Activated naive CD4-positive, alpha-beta T cell treated with anti-CD3 and anti-CD28 coated beads for 36 hours (primary cell): ENCODE measurements at regions not wholly inside any gene's neighbourhood (a gene's known extent, or its start where the extent isn't known, plus 50 kb on each side); places are given as distances from the start of the nearest gene placed in this dataset.
"Not testable (repeated sequence)": the region's sequence is repeated elsewhere in the genome, so short reads cannot be mapped to it uniquely, and the experiment has no call there.

ENCODE experiments used
- CTCF ChIA-PET: fragments of 350-600 bp; sonication (Branson Sonifier 250); formaldehyde crosslinking; loops from one replicate; lab custom pipeline; 2021; ENCODE audit warnings: antibody characterized with exemption; lab: Charles Lee
- DNase-seq: peaks from one replicate; pipeline ENCODE4 v3.0.0-alpha.2; 2020
- H3K27ac Mint-ChIP-seq: one replicate; pipeline ENCODE4 v1.8.0; 2021; ENCODE audit warnings: mild to moderate bottlenecking, mixed read lengths
- H3K27me3 Mint-ChIP-seq: one replicate; pipeline ENCODE4 v1.8.0; 2021; ENCODE audit warnings: low read depth, mixed read lengths
- H3K36me3 Mint-ChIP-seq: one replicate; pipeline ENCODE4 v1.8.0; 2021; ENCODE audit warnings: low read depth, mixed read lengths
- H3K4me1 Mint-ChIP-seq: one replicate; pipeline ENCODE4 v1.8.0; 2021; ENCODE audit warnings: low read depth, mixed read lengths
- H3K4me3 Mint-ChIP-seq: one replicate; pipeline ENCODE4 v1.8.0; 2021; ENCODE audit warnings: mild to moderate bottlenecking, moderate library complexity, mixed read lengths
- H3K9me3 Mint-ChIP-seq: one replicate; pipeline ENCODE4 v1.8.0; 2021; ENCODE audit warnings: mixed read lengths
- intact Hi-C: fragments of 100-400 bp; cut with micrococcal nuclease; formaldehyde crosslinking; loops from one replicate; pipeline ENCODE4 v1.15.1; 2023

DNA sequence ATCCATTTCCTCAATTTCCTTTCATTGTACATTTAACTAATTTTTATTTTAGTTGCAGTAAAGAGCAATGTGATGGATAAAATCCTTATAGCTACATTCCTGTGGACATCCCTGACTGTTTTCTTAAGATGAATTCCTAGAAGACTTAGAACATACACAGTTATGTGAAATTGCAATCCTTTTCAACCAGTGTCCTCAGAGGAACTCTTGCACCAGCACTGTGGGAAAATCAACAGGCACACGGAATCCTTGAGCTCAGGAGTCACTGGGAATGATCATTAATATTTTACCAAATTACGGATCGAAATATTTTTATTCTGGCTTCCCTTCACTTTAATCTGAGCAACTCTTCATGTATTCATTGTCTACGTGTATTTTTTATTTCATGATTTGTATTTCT is 901.9 kb upstream of the WWC1 start:
- Mint-ChIP-seq H3K27ac (no peak overlapping the region), H3K4me3 (no peak overlapping the region), H3K9me3 (peaks cover 5% of the 10 kb centered on the region), H3K36me3 (no peaks in the 10 kb centered on the region), H3K27me3 (no peaks in the 10 kb centered on the region), H3K4me1 (no peaks in the 10 kb centered on the region)
- intact Hi-C loops = no loop called here
- CTCF ChIA-PET = no interaction called here
- no peak for DNase-seq

DNA sequence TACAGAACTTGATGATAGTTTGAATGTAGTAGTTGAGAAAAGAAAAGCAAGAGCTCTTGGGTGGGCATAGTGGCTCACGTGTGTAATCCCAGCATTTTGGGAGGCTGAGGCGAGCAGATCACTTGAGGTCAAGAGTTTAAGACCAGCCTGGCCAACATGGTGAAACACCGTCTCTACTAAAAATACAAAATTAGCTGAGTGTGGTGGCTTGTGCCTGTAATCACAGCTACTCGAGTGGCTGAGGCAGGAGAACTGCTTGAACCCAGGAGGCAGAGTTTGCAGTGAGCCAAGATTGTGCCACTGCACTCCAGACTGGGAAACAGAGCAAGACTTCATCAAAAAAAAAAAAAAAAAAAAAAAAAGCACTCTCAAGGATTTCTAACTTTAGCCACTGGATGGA is 900.2 kb upstream of the WWC1 start:
- H3K4me1 Mint-ChIP-seq, H3K36me3 Mint-ChIP-seq, H3K27ac Mint-ChIP-seq, H3K9me3 Mint-ChIP-seq, H3K27me3 Mint-ChIP-seq, DNase-seq, CTCF ChIA-PET, H3K4me3 Mint-ChIP-seq, intact Hi-C loops: not testable (repeated sequence)

DNA sequence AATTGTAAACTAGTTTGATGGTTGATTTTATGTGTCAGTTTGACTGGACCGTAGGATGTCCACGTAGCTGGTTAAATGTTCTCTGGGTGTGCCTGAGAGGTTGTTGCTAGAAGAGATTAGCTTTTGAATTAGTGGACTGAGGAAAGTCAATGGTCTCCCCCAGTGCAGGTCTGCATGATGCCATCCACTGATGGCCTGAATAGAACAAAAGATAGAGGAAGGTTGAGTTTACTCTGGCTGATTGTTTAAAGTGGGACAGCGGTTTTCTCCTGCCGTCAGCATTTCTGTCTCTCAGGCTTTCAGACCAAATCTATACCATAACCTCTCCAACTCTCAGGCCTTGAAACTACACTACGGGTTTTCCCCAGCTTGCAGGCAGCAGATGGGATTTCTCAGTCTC is 899.2 kb upstream of the WWC1 start:
- no peak for DNase-seq
- Mint-ChIP-seq H3K27ac (no peak overlapping the region), H3K4me3 (no peak overlapping the region), H3K9me3 (peaks cover 4% of the 10 kb centered on the region), H3K36me3 (no peaks in the 10 kb centered on the region), H3K4me1 (no peaks in the 10 kb centered on the region), H3K27me3 (no peaks in the 10 kb centered on the region)
- CTCF ChIA-PET = no interaction called here
- intact Hi-C loops = no loop called here

DNA sequence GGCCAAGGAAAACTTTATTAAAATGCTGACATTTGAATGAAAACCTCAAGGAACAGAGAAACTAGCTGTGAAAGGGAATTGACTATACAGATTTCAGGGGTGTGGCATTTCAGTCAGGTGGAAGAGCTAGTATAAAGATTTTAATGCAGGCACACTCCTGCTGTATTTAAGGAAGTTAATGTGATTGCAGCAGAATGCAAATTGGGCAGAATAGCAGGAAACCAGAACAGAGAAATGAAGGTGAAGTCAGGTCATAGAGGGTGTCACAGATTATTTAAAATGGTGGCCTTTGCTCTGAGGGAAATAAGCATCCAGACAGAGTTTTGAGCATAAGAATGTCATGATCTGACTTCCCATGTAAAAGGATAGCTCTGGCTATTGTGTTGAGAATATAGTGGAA is 898.1 kb upstream of the WWC1 start:
- H3K27me3 Mint-ChIP-seq = no peaks in the 10 kb centered on the region
- intact Hi-C loops = no loop called here
- H3K9me3 Mint-ChIP-seq = peaks cover 4% of the 10 kb centered on the region
- CTCF ChIA-PET = no interaction called here
- H3K36me3 Mint-ChIP-seq = no peaks in the 10 kb centered on the region
- H3K4me3 Mint-ChIP-seq = no peak overlapping the region
- no peaks in the 10 kb centered on the region for H3K4me1 Mint-ChIP-seq
- DNase-seq = no peak
- H3K27ac Mint-ChIP-seq = no peak overlapping the region

DNA sequence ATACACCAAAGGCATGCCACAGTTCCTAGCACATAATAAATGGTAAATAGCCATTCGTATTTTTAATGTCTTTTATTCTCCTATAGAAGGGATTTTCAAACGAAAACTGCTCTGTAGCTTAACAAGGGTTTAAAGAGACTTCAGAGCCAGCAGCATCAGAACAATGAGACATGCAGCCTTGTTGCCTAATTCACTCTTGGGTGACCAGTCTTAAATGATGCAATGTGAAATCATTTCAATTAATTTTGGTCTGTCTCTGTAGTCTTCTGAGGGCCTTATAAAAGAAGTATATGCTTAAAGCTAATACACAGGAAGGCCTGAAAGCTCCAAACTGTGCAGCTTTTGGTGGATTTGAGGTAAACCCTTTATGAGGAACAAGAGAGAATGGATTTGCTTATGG is 888.8 kb upstream of the WWC1 start:
- no peaks in the 10 kb centered on the region for H3K9me3 Mint-ChIP-seq
- H3K27me3 Mint-ChIP-seq = no peaks in the 10 kb centered on the region
- intact Hi-C loops = no loop called here
- CTCF ChIA-PET = no interaction called here
- no peak overlapping the region for H3K27ac Mint-ChIP-seq
- H3K4me3 Mint-ChIP-seq = no peak overlapping the region
- no peak for DNase-seq
- H3K4me1 Mint-ChIP-seq = no peaks in the 10 kb centered on the region
- H3K36me3 Mint-ChIP-seq = no peaks in the 10 kb centered on the region

DNA sequence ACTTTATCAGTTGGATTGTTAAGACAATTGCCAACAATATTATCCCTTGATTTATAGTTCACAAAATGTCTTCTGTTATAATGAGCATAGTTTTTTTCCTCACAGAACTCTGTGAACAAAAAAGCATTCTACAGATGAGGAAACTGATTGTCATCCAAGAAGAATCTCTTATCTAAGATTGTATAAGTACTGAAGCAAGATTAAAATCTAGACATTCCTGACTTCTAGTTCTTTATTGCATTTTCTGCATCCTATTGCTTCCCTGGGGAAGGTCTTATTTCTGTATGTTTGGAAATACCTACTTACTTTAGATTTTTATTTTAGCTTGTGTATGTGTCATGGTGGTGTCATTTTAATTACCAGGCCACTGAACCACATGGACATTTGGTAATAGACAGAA is 884.9 kb upstream of the WWC1 start:
- no peak for DNase-seq
- no peaks in the 10 kb centered on the region for H3K36me3 Mint-ChIP-seq
- no peaks in the 10 kb centered on the region for H3K4me1 Mint-ChIP-seq
- intact Hi-C loops = no loop called here
- H3K27me3 Mint-ChIP-seq = no peaks in the 10 kb centered on the region
- H3K27ac Mint-ChIP-seq = no peak overlapping the region
- H3K4me3 Mint-ChIP-seq = no peak overlapping the region
- no peaks in the 10 kb centered on the region for H3K9me3 Mint-ChIP-seq
- CTCF ChIA-PET = no interaction called here

DNA sequence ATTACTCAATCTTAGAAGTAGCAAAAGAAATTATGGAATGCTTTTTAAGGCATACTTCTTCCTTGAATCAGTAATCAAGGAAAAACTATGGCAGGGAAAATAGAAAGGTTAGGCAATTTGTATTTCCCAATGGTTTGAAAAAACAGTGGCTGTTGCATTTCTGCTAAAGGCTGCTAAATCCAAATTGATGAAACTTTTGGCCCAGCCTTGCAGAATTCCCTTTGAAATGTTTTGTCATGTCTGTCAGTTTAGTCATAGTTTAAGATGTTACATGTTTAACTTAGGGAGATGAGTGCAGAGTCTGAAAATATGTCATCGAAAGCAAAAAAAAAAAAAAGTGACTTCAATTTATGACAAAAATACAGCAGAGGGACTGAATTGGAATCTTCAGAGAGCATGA is 878.9 kb upstream of the WWC1 start:
- intact Hi-C loops = no loop called here
- Mint-ChIP-seq H3K27ac (no peak overlapping the region), H3K4me3 (no peak overlapping the region), H3K9me3 (peaks cover 5% of the 10 kb centered on the region), H3K27me3 (no peaks in the 10 kb centered on the region), H3K36me3 (no peaks in the 10 kb centered on the region), H3K4me1 (no peaks in the 10 kb centered on the region)
- CTCF ChIA-PET = no interaction called here
- DNase-seq = no peak

DNA sequence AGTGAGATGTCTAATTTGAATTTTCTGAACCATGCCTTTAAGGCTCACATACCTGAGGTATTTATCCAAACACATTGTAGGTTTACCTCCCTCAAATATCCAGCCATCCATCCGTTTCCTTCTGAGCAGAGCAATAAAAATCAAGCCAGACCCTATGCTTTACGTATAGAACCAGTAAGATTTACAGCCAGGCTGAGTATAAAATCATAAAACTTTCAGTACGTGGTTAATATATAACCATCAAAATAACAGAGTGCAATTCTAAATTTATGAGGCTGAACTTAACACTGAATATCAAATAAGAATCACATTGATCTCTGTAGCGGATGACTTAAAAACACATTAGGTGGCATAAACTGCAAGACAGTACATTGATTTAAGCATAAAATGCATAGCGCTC is 877.9 kb upstream of the WWC1 start:
- CTCF ChIA-PET = no interaction called here
- Mint-ChIP-seq H3K27me3 (no peaks in the 10 kb centered on the region), H3K9me3 (peaks cover 5% of the 10 kb centered on the region), H3K4me3 (no peak overlapping the region), H3K27ac (no peak overlapping the region), H3K36me3 (no peaks in the 10 kb centered on the region), H3K4me1 (no peaks in the 10 kb centered on the region)
- intact Hi-C loops = no loop called here
- no peak for DNase-seq

DNA sequence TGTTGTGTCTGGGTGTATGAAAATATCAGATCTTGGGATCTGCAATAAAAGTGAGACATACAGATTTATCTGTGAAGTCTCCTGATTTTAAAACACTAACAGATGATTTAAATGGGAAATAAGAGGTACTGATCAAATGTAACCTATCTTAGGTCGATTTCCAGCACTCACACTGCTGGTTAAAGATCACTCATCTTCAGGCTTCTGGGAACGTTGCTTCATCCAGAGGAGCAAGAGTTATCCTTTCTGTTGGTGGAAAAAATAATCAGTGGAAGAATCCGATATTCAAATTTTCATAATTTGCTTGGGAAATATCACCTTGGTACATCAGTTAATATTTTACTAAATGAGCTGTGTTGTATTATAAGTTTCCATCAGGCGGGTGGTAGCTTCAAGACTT is 876.8 kb upstream of the WWC1 start:
- Mint-ChIP-seq H3K36me3 (no peaks in the 10 kb centered on the region), H3K9me3 (peaks cover 5% of the 10 kb centered on the region), H3K27me3 (no peaks in the 10 kb centered on the region), H3K27ac (no peak overlapping the region), H3K4me1 (no peaks in the 10 kb centered on the region), H3K4me3 (no peak overlapping the region)
- intact Hi-C loops = no loop called here
- CTCF ChIA-PET = no interaction called here
- no peak for DNase-seq

DNA sequence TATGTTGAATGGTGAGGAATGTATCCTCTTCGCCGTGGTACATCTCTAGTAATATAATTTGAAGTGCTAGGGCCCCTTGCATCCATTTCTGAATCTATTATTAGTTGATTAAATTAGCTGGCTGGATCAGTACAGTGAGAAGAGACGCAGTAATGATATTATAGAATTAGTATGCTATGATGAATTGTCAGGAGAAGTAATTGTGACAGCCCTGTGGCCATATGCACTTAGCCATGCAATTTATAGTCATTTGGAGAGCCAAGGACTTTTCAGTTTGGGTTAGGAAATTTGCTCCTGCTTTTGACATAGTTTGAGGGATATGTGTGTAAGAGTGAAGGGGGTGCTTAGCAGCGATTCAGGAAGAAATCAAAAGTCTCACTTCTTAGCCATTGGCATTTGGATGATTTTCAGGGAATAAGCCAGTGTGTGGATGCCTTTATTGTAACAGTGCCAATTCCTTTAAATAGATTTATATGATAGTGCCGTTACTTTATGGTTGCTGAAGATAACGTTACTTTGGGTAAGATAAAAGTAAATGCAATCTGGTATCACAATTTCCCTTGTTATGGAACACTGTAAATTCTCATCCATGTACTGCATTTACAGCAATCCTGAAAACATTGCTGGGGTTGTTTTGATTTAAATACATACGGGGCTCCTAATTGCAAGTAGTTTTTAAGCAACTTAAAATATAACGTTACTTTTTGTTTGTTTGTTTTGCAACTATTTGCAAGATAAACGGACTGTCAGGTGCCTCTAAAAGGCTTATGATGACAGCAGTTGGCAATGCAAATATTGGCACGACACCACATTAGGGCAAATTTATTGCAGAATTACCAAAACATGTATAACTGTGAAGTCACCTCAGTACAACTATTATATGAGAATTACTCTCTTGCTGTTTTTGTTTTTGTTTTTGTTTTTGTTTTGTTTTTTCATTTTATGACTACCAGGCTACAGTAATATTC is 875.4 kb upstream of the WWC1 start:
- DNase-seq = no peak
- Mint-ChIP-seq H3K4me3 (no peak overlapping the region), H3K9me3 (peaks cover 5% of the 10 kb centered on the region), H3K27me3 (no peaks in the 10 kb centered on the region), H3K4me1 (no peaks in the 10 kb centered on the region), H3K36me3 (no peaks in the 10 kb centered on the region), H3K27ac (no peak overlapping the region)
- intact Hi-C loops = no loop called here
- CTCF ChIA-PET = no interaction called here

DNA sequence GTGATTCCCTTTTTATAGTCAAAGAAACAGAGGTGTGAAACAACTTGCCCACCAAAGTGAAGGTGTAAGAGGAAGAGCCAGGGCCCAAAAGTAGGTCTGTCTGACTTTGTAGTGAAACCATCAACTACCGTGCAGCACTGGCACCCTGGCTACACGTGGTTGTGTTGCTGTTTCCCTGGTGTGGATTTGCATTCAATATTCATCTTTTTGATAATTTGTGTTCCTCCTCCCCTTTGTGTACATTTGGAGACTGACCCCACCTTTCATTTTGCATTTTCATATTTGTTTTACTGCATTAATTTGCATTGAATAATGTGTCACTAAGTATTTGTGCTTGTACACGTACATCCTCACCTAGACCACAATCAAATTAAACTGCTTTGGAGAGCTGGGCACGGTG is 873.8 kb upstream of the WWC1 start:
- H3K36me3 Mint-ChIP-seq = no peaks in the 10 kb centered on the region
- CTCF ChIA-PET = no interaction called here

DNA sequence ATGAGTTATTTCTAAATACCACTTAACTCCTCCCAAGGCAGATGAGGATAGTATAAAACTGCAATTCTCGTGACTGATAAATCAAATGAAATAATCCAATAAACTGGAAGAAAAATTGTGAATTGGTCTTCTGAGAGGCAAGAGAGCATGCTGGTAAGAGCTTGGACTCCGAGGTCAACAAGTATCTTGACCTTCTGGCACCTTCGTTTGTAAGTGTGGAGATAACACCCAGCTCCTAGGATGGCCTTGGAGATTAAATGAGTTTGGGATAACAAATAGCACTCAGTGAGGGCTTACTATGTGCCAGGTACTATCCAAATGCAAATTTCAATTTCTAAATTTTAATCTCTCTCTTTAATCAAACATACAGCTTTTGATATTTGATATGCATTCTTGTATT is 866.3 kb upstream of the WWC1 start:
- Mint-ChIP-seq H3K4me3 (no peak overlapping the region), H3K9me3 (peaks cover 5% of the 10 kb centered on the region), H3K4me1 (no peaks in the 10 kb centered on the region), H3K36me3 (no peaks in the 10 kb centered on the region), H3K27me3 (no peaks in the 10 kb centered on the region), H3K27ac (no peak overlapping the region)
- no peak for DNase-seq
- CTCF ChIA-PET = interaction anchor here (0.9 kb wide), 1 partner anchor 24 kb away, joined by 3 read pairs; no protein-coding TSS in a partner anchor
- intact Hi-C loops = no loop called here

More for the DNA sequence above, 873.8 kb upstream of the WWC1 start:
- Mint-ChIP-seq H3K4me1 (no peaks in the 10 kb centered on the region), H3K9me3 (peaks cover 5% of the 10 kb centered on the region), H3K27ac (no peak overlapping the region), H3K4me3 (no peak overlapping the region), H3K27me3 (no peaks in the 10 kb centered on the region)
- DNase-seq = no peak
- intact Hi-C loops = no loop called here

DNA sequence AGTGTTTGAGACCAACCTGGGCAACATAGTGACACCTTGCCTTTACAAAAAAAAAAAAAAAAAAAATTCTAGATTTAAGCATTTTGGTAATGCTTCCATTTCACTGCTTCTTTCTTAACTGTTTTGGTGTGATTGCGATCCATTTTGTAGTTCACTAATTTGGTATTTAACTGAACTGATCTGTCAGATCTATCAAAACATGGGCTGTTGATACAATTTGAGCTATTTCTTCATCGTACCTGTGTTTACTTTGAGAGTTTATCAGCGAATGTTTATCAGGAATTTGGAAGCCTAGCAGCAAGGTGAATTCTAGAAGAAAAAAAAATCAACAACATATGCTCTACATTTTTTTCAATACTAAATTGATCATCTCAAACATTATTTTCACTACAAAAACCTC is 864.9 kb upstream of the WWC1 start:
- H3K27me3 Mint-ChIP-seq = no peaks in the 10 kb centered on the region
- CTCF ChIA-PET = no interaction called here
- intact Hi-C loops = no loop called here
- H3K4me1 Mint-ChIP-seq = no peaks in the 10 kb centered on the region
- no peak overlapping the region for H3K4me3 Mint-ChIP-seq
- DNase-seq = no peak
- H3K9me3 Mint-ChIP-seq = peaks cover 5% of the 10 kb centered on the region
- H3K36me3 Mint-ChIP-seq = no peaks in the 10 kb centered on the region
- H3K27ac Mint-ChIP-seq = no peak overlapping the region
